ENCODE measurements at regions not wholly inside any gene's neighbourhood (a gene's known extent, or its start where the extent isn't known, plus 50 kb on each side); places are given as distances from the start of the nearest gene placed in this dataset.

- Mint-ChIP-seq H3K27me3 (no peaks in the 10 kb centered on the region), H3K4me3 (no peak overlapping the region), H3K9me3 (no peaks in the 10 kb centered on the region), H3K36me3 (ENCODE audit: low read depth) (no peaks in the 10 kb centered on the region), H3K27ac (no peak overlapping the region), H3K4me1 (ENCODE audit: low read depth) (peaks cover 16% of the 10 kb centered on the region)
- POLR2A ChIA-PET: interaction anchor here (1.1 to 1.3 kb wide), 2 partner anchors 21 to 113 kb away, joined by 3 read pairs; no protein-coding TSS in a partner anchor
- CTCF ChIA-PET: no interaction called here
- DNase-seq (no peak), ATAC-seq (no peak)
- no peak for TF ChIP-seq CTCF (IDR thresholded peaks at IDR 0.05)
- intact Hi-C loops (cut with micrococcal nuclease): no loop called here
Observed at GRCh38 chr7:17186745-17187530, 111.5 kb upstream of the AHR start.

GRCh38 chr7:17194656-17195055, 103.8 kb upstream of the AHR start:
- Mint-ChIP-seq H3K4me1 (ENCODE audit: low read depth) (peaks cover 14% of the 10 kb centered on the region), H3K36me3 (ENCODE audit: low read depth) (no peaks in the 10 kb centered on the region), H3K27ac (no peak overlapping the region), H3K9me3 (no peaks in the 10 kb centered on the region), H3K4me3 (no peak overlapping the region), H3K27me3 (no peaks in the 10 kb centered on the region)
- ChIA-PET CTCF (interaction anchor here (1.0 kb wide), 1 partner anchor 14 kb away, joined by 3 read pairs; no protein-coding TSS in a partner anchor), POLR2A (interaction anchor here (0.8 kb wide), 1 partner anchor 104 kb away, joined by 3 read pairs; the partner anchor contains the start of gene AHR)
- no peak for ATAC-seq
- TF ChIP-seq CTCF (IDR thresholded peaks at IDR 0.05): no peak
- intact Hi-C loops (cut with micrococcal nuclease): no loop called here
- no peak for DNase-seq

GRCh38 chr7:17195576-17195975, 102.9 kb upstream of the AHR start:
- no peak for DNase-seq
- no peaks in the 10 kb centered on the region for H3K9me3 Mint-ChIP-seq
- ChIA-PET CTCF (interaction anchor here (1.0 to 1.1 kb wide), 2 partner anchors 106 to 133 kb away, joined by 3 read pairs; no protein-coding TSS in a partner anchor), POLR2A (no interaction called here)
- peak; percentile 71 for ATAC-seq
- no peaks in the 10 kb centered on the region for H3K27me3 Mint-ChIP-seq
- H3K4me3 Mint-ChIP-seq: no peak overlapping the region
- intact Hi-C loops (cut with micrococcal nuclease): no loop called here
- H3K4me1 Mint-ChIP-seq (ENCODE audit: low read depth): peaks cover 14% of the 10 kb centered on the region
- TF ChIP-seq CTCF (IDR thresholded peaks at IDR 0.05): no peak
- H3K36me3 Mint-ChIP-seq (ENCODE audit: low read depth): no peaks in the 10 kb centered on the region
- H3K27ac Mint-ChIP-seq: no peak overlapping the region

GRCh38 chr7:17205910-17206309, 92.5 kb upstream of the AHR start:
- no peak for DNase-seq
- Mint-ChIP-seq H3K4me1 (ENCODE audit: low read depth) (no peaks in the 10 kb centered on the region), H3K9me3 (no peaks in the 10 kb centered on the region), H3K27me3 (no peaks in the 10 kb centered on the region), H3K4me3 (no peak overlapping the region), H3K27ac (no peak overlapping the region), H3K36me3 (ENCODE audit: low read depth) (no peaks in the 10 kb centered on the region)
- ChIA-PET CTCF (no interaction called here), POLR2A (no interaction called here)
- no peak for ATAC-seq
- TF ChIP-seq CTCF (IDR thresholded peaks at IDR 0.05): no peak
- intact Hi-C loops (cut with micrococcal nuclease): no loop called here

- Mint-ChIP-seq H3K27ac (no peak overlapping the region), H3K4me1 (ENCODE audit: low read depth) (no peaks in the 10 kb centered on the region), H3K9me3 (no peaks in the 10 kb centered on the region), H3K36me3 (ENCODE audit: low read depth) (no peaks in the 10 kb centered on the region), H3K4me3 (no peak overlapping the region), H3K27me3 (no peaks in the 10 kb centered on the region)
- no peak for TF ChIP-seq CTCF (IDR thresholded peaks at IDR 0.05)
- no peak for DNase-seq
- ATAC-seq: no peak
- intact Hi-C loops (cut with micrococcal nuclease): no loop called here
- POLR2A ChIA-PET: no interaction called here
- CTCF ChIA-PET: no interaction called here
Observed at GRCh38 chr7:17206349-17206905, 92.0 kb upstream of the AHR start.

All from activated CD8-positive, alpha-beta T cell treated with anti-CD3 and anti-CD28 coated beads for 36 hours (primary cell).